ENCODE measurements at regions not wholly inside any gene's neighbourhood (a gene's known extent, or its start where the extent isn't known, plus 50 kb on each side); places are given as distances from the start of the nearest gene placed in this dataset.

DNA sequence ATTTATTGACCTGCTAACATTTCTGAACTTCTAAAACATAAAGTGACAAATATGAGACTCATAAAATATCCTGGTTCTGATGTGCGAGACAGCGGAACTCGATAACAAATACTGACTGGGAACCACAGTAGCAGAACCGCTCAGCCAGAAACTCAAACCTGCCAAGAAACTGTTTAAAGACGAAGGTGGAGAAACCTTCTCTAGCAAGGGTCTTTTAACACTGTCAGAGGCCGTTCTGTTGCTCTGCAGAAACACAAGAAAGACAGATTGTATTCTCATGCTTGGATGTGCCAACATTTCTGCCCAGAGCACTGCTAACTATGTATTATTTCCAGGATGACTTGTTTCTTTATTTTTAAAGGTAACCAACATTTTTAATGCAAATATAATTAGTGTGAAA lies 514.8 kb upstream of the ADARB2 start:
- no peaks in the 10 kb centered on the region for H3K36me3 ChIP-seq
- TF ChIP-seq POLR2A (IDR thresholded peaks at IDR 0.05) (no peak), POLR2AphosphoS5 (IDR thresholded peaks at IDR 0.05) (no peak), CTCF (IDR thresholded peaks at IDR 0.05 in 8 of 11, conservative IDR thresholded peaks at IDR 0.05 in 3 of 11) (no peak)
- WGBS, 5 donors = 70 to 79% (median 77%) methylated on average over 6 of the region's 6 CpGs
- H3K27me3 ChIP-seq (replicated peaks in 1 of 7) = no peaks in the 10 kb centered on the region
- no peak overlapping the region for H3K27ac ChIP-seq
- peaks cover 0 to 21% (median 0%) of the 10 kb centered on the region in 8 donors for H3K9me3 ChIP-seq
- no peak for DNase-seq
- no peaks in the 10 kb centered on the region for H3K4me1 ChIP-seq
- no peak overlapping the region for H3K4me3 ChIP-seq
- intact Hi-C loops (cut with DNase I; ENCODE audit: low total_unique reads) = no loop called here

DNA sequence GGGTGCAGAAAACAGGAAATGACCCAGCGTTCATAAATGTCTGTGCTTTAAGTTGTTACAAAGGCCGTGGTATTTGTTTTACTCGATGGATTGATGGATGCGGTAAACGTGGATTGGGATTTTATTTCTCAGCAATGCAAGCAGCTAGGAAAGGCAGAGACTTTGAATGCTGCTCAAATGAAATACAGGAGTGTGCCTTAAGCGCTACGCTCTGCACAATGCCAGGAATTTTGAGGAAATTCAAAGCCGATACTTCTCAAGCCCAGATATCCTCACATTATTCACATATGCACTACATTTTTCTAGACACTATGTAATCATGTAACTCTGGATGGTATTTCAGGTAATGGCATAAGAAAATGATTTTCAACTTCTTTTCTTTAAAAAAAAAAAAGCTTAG lies 514.3 kb upstream of the ADARB2 start:
- H3K27me3 ChIP-seq (replicated peaks in 1 of 7) = no peaks in the 10 kb centered on the region
- no peak overlapping the region for H3K27ac ChIP-seq
- TF ChIP-seq CTCF (IDR thresholded peaks at IDR 0.05 in 8 of 11, conservative IDR thresholded peaks at IDR 0.05 in 3 of 11) = no peak
- TF ChIP-seq POLR2AphosphoS5 (IDR thresholded peaks at IDR 0.05) = no peak
- no peak for TF ChIP-seq POLR2A (IDR thresholded peaks at IDR 0.05)
- H3K4me1 ChIP-seq = no peaks in the 10 kb centered on the region
- H3K36me3 ChIP-seq = no peaks in the 10 kb centered on the region
- peaks cover 0 to 21% (median 0%) of the 10 kb centered on the region in 8 donors for H3K9me3 ChIP-seq
- DNase-seq = no peak
- H3K4me3 ChIP-seq = no peak overlapping the region
- 54 to 62% (median 59%) methylated on average over 8 of the region's 8 CpGs for WGBS, 5 donors
- intact Hi-C loops (cut with DNase I; ENCODE audit: low total_unique reads) = no loop called here

DNA sequence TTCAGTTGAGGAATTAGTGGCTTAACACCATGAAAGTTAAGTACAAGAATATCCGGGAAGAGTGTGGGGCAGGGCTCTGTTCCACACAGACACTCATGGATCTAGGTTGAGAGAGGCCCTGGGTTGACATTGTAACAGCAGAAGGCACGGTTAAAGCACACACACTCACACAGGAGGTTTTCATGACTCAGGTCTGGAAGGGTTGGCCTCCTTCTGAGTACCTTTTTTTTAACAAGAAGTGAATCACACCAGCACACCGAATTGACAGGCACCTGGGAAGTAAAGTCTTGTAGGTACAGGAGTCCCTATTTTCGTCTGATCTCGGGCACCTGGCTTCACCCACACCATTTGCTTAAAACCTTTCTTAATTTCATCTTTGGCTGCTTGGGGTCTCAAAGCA lies 509.4 kb upstream of the ADARB2 start:
- Histone ChIP-seq H3K27me3 (replicated peaks in 1 of 7) (no peaks in the 10 kb centered on the region), H3K4me1 (no peaks in the 10 kb centered on the region), H3K27ac (no peak overlapping the region), H3K4me3 (no peak overlapping the region), H3K36me3 (no peaks in the 10 kb centered on the region), H3K9me3 (peaks cover 0 to 8% (median 0%) of the 10 kb centered on the region in 8 donors)
- 75 to 93% (median 79%) methylated on average over 5 of the region's 5 CpGs for WGBS, 5 donors
- intact Hi-C loops (cut with DNase I; ENCODE audit: low total_unique reads) = no loop called here
- no peak for DNase-seq
- TF ChIP-seq POLR2AphosphoS5 (IDR thresholded peaks at IDR 0.05) (no peak), CTCF (IDR thresholded peaks at IDR 0.05 in 8 of 11, conservative IDR thresholded peaks at IDR 0.05 in 3 of 11) (no peak), POLR2A (IDR thresholded peaks at IDR 0.05) (no peak)

- TF ChIP-seq POLR2AphosphoS5 (IDR thresholded peaks at IDR 0.05) (no peak), POLR2A (IDR thresholded peaks at IDR 0.05) (no peak), CTCF (IDR thresholded peaks at IDR 0.05 in 8 of 11, conservative IDR thresholded peaks at IDR 0.05 in 3 of 11) (no peak)
- DNase-seq = no peak
- Histone ChIP-seq H3K4me1 (no peaks in the 10 kb centered on the region), H3K4me3 (no peak overlapping the region), H3K27me3 (replicated peaks in 1 of 7) (no peaks in the 10 kb centered on the region), H3K36me3 (no peaks in the 10 kb centered on the region), H3K9me3 (peaks cover 0 to 9% (median 0%) of the 10 kb centered on the region in 8 donors), H3K27ac (no peak overlapping the region)
- 90 to 99% (median 95%) methylated on average over 5 of the region's 5 CpGs for WGBS, 5 donors
- intact Hi-C loops (cut with DNase I; ENCODE audit: low total_unique reads) = no loop called here
Measured at GRCh38 chr10:2245580-2245979, 508.3 kb upstream of the ADARB2 start.

All from spleen (tissue), 11 donors.